NCI-H187 (cell line): ENCODE measurements at regions not wholly inside any gene's neighbourhood (a gene's known extent, or its start where the extent isn't known, plus 50 kb on each side); places are given as distances from the start of the nearest gene placed in this dataset.

Experiments used
- DNase-seq, 2 experiments: peaks; one replicate each; lab custom pipeline; 2025; lab: John Stamatoyannopoulos, UW

GRCh38 chr3:180829409-180830405 is 82.8 kb upstream of the FXR1 start:
- DNase-seq: no peak

- no peak for DNase-seq
Measured at GRCh38 chr3:180835501-180835900, 77.0 kb upstream of the FXR1 start.

DNA sequence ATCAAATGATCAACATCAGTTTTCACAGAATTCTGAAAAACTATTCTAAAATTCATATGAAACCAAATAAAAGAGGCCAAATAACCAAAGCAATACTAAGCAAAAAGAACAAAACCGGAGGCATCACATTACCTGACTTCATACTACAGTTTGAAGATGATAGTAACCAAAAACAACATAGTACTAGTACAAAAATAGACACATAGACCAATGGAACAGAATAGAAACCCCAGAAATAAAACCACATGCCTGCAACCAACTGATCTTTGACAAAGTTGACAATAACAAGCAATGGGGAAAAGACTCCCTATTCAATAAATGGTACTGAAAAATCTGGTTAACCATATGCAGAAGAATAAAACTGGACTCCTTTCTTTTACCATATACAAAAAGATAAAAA is 75.7 kb upstream of the FXR1 start:
- DNase-seq: no peak

GRCh38 chr3:180854887-180855286 is 57.6 kb upstream of the FXR1 start:
- no peak for DNase-seq

DNA sequence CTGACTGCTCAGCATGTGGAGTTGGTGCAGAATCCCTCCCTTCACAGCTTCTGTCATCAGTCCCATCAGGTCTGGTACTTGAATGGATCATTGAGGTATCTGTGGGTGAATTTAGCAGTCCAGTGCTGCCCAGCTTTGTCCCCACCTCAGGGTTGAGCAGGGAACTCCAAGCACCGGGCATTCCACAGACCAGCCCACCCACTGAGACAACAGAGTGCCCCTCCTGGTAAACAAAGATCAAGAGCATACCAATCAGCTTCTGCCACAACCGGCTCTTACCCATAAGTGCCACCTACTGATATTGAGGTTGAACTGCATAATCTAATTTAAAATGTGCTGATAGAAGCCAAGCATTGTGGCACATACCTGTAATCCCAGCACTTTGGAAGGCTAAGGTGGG is 57.1 kb upstream of the FXR1 start:
- DNase-seq: no peak

DNA sequence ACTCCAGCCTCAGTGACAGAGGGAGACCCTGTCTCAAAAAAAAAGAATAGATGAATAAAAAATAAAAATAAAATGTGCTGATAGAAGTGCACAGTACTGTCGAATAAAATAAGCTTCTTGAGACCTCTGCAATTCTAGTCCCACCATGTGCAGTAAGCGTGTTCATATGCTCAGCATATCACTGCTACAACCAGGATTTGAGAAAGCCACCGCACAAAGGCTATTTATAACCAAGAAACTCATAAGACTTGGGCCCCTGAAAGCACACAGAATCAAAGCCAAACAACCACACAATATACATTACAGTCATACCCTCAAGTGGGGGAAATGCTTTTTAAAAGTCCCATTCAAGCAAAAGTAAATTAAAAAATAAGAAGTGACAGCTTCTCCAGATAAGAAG is 56.5 kb upstream of the FXR1 start:
- DNase-seq: no peak

- DNase-seq: no peak
Measured at GRCh38 chr3:180860180-180860858, 52.2 kb upstream of the FXR1 start.
